SK-N-SH treated with all-trans-retinoic acid at 6 μM for 48 hours (cell line): ENCODE measurements at regions not wholly inside any gene's neighbourhood (a gene's known extent, or its start where the extent isn't known, plus 50 kb on each side); places are given as distances from the start of the nearest gene placed in this dataset.

Experiments used
- RARB ChIP-seq: fragments of 250-450 bp; sonication (Bioruptor Pico); IDR thresholded peaks from 2 replicates; pipeline ENCODE4 v1.8.0; 2021; ENCODE audit warnings: mild to moderate bottlenecking, moderate library complexity
- ZC3H10 ChIP-seq: fragments of 250-450 bp; sonication (Bioruptor Pico); IDR thresholded peaks from 2 replicates; pipeline ENCODE4 v1.5.1; 2021; ENCODE audit warnings: mild to moderate bottlenecking, moderate library complexity
- ZFP3 ChIP-seq: fragments of 250-450 bp; sonication (Bioruptor Pico); IDR thresholded peaks from 2 replicates; pipeline ENCODE4 v1.5.0; 2020; ENCODE audit warnings: mild to moderate bottlenecking, moderate library complexity
- TF ChIP-seq, protein P1 (sequence below): fragments of 250-450 bp; sonication (Bioruptor Pico); IDR thresholded peaks from 2 replicates; pipeline ENCODE4 v1.5.1; 2020; ENCODE audit warnings: low read depth, mild to moderate bottlenecking, moderate library complexity

DNA sequence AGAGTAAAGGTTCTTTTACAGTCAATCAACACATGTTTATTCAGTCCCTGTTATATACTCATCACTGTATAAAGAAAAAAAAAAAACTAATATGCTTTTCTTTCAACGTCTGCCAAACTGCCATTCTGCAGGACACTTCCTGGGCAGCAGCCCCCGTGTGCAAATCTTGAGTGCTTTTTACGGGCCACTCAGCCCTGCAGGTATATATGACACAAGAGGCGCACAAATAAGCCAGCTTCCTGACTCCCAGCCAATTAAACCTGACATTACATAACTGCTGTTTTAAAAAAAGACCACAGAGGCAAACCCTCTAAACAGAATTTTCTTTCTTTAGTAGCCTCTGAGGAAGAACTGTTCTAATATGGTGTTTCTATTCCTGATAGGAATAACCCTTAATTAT is 263.0 kb upstream of the NEBL start:
- TF ChIP-seq ZFP3 (no peak), ZC3H10 (CRISPR knock-in tag) (no peak), RARB (no peak)
- TF ChIP-seq, protein P1, sequence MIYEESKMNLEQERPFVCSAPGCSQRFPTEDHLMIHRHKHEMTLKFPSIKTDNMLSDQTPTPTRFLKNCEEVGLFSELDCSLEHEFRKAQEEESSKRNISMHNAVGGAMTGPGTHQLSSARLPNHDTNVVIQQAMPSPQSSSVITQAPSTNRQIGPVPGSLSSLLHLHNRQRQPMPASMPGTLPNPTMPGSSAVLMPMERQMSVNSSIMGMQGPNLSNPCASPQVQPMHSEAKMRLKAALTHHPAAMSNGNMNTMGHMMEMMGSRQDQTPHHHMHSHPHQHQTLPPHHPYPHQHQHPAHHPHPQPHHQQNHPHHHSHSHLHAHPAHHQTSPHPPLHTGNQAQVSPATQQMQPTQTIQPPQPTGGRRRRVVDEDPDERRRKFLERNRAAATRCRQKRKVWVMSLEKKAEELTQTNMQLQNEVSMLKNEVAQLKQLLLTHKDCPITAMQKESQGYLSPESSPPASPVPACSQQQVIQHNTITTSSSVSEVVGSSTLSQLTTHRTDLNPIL (CRISPR knock-in tag) = no peak
